CD4-positive, alpha-beta T cell (primary cell): ENCODE measurements at regions not wholly inside any gene's neighbourhood (a gene's known extent, or its start where the extent isn't known, plus 50 kb on each side); places are given as distances from the start of the nearest gene placed in this dataset.

Experiments used
- ATAC-seq: fragments of 200-7000 bp; cut with Tn5 transposase; one replicate; pipeline ENCODE4 v1.10.0; 2022; ENCODE audit warnings: mild to moderate bottlenecking; ENCODE audit not compliant: poor library complexity
- CTCF ChIA-PET: fragments of 350-600 bp; sonication (Branson Sonifier 250); formaldehyde crosslinking; loops from one replicate; lab custom pipeline; 2021; ENCODE audit warnings: antibody characterized with exemption, inconsistent platforms; lab: Charles Lee
- POLR2A ChIA-PET: fragments of 350-600 bp; sonication (Branson Sonifier 250); formaldehyde crosslinking; loops from one replicate; lab custom pipeline; 2021; ENCODE audit warnings: antibody characterized with exemption, inconsistent platforms; lab: Charles Lee
- DNase-seq, 14 experiments: peaks; one replicate each; pipeline ENCODE4 v3.0.0-alpha.2; 2013 to 2020; ENCODE audit warnings: mixed read lengths in 2 of 14
- H3K27ac ChIP-seq, 2 donors: one replicate each; pipeline versions ENCODE4 v1.5.1 to v1.7.0; 2013; ENCODE audit warnings: low read length in 2 of 2, low read depth in 1 of 2, mild to moderate bottlenecking in 1 of 2
- H3K27me3 ChIP-seq, 2 experiments: 1 replicate in 1 of 2; 2 replicates in 1 of 2; pipeline versions ENCODE4 v1.6.1 to v1.7.0; 2013; ENCODE audit warnings: low read length in 2 of 2, control low read depth in 1 of 2, mild to moderate bottlenecking in 1 of 2, moderate library complexity in 1 of 2; ENCODE audit not compliant: insufficient read depth in 2 of 2, control insufficient read depth in 1 of 2
- H3K36me3 ChIP-seq: one replicate; pipeline ENCODE4 v1.6.1; 2013; ENCODE audit warnings: low read length, control low read depth; ENCODE audit not compliant: insufficient read depth
- H3K4me1 ChIP-seq: one replicate; pipeline ENCODE4 v1.6.1; 2013; ENCODE audit warnings: low read length, control low read depth; ENCODE audit not compliant: insufficient read depth
- H3K4me3 ChIP-seq: one replicate; pipeline ENCODE4 v1.5.1; 2013; ENCODE audit warnings: mild to moderate bottlenecking, low read length, moderate library complexity
- H3K9me3 ChIP-seq, 2 experiments: 1 replicate in 1 of 2; 2 replicates in 1 of 2; pipeline versions ENCODE4 v1.6.1 to v1.7.0; 2013; ENCODE audit warnings: low read length in 2 of 2, mild to moderate bottlenecking in 2 of 2, control low read depth in 1 of 2, moderate library complexity in 1 of 2; ENCODE audit not compliant: control insufficient read depth in 1 of 2, insufficient read depth in 1 of 2
- H3K27ac Mint-ChIP-seq: one replicate; pipeline ENCODE4 v1.8.0; 2020; ENCODE audit warnings: mixed read lengths
- H3K27me3 Mint-ChIP-seq: one replicate; pipeline ENCODE4 v1.8.0; 2021; ENCODE audit warnings: mixed read lengths
- H3K36me3 Mint-ChIP-seq: one replicate; pipeline ENCODE4 v1.8.0; 2021; ENCODE audit warnings: low read depth, mixed read lengths
- H3K4me1 Mint-ChIP-seq: one replicate; pipeline ENCODE4 v1.8.0; 2021; ENCODE audit warnings: low read depth, mixed read lengths
- H3K4me3 Mint-ChIP-seq: one replicate; pipeline ENCODE4 v1.8.0; 2020; ENCODE audit warnings: mild to moderate bottlenecking, mixed read lengths
- H3K9me3 Mint-ChIP-seq: one replicate; pipeline ENCODE4 v1.8.0; 2020; ENCODE audit warnings: mixed read lengths
- CTCF ChIP-seq: fragments of 200-600 bp; IDR thresholded peaks from one replicate; pipeline ENCODE4 v1.8.0; 2022; ENCODE audit warnings: antibody characterized with exemption, mild to moderate bottlenecking
- intact Hi-C, 2 experiments: fragments of 100-400 bp; cut with DNase I in 1 of 2; cut with micrococcal nuclease in 1 of 2; formaldehyde crosslinking; loops; one replicate each; pipeline versions ENCODE4 v1.15.1 to v1.9.0; 2023 to 2025; cut with DNase I, micrococcal nuclease

GRCh38 chr6:137706083-137706750, 160.8 kb upstream of the TNFAIP3 start:
- peaks cover 48% of the 10 kb centered on the region for H3K4me1 Mint-ChIP-seq
- no peaks in the 10 kb centered on the region for H3K27me3 Mint-ChIP-seq
- Histone ChIP-seq H3K9me3 (no peaks in the 10 kb centered on the region), H3K4me3 (no peak overlapping the region), H3K36me3 (no peaks in the 10 kb centered on the region), H3K4me1 (peaks cover 57% of the 10 kb centered on the region), H3K27me3 (no peaks in the 10 kb centered on the region), H3K27ac (no peak overlapping the region)
- no peaks in the 10 kb centered on the region for H3K9me3 Mint-ChIP-seq
- no peak for TF ChIP-seq CTCF
- ATAC-seq = no peak
- H3K36me3 Mint-ChIP-seq = peaks cover 5% of the 10 kb centered on the region
- no peak overlapping the region for H3K4me3 Mint-ChIP-seq
- ChIA-PET POLR2A (interaction anchor here (0.6 to 1.1 kb wide), 6 partner anchors 93 to 270 kb away, joined by 3 to 5 read pairs (median 4); no protein-coding TSS in a partner anchor), CTCF (interaction anchor here (0.9 to 6.3 kb wide), 5 partner anchors 44 to 270 kb away, joined by 3 to 65 read pairs (median 3); partner anchors contain the start of gene TNFAIP3)
- no peak for DNase-seq
- intact Hi-C loops = loop anchor here (2.0 to 10.0 kb wide), 4 partner anchors 93 to 699 kb away; partner anchors contain the start of genes HEBP2 (in 1 of the 2) and PERP (in 1 of the 2)
- peak overlapping the region; percentile 46 for H3K27ac Mint-ChIP-seq

GRCh38 chr6:137707038-137707589, 159.9 kb upstream of the TNFAIP3 start:
- H3K27me3 ChIP-seq = no peaks in the 10 kb centered on the region
- H3K4me1 ChIP-seq = peaks cover 57% of the 10 kb centered on the region
- peak overlapping the region; percentile 67 to 89 for H3K27ac ChIP-seq
- no peak for ATAC-seq
- CTCF ChIA-PET = interaction anchor here (0.9 to 6.3 kb wide), 14 partner anchors 8 to 269 kb away, joined by 3 to 65 read pairs (median 5); partner anchors contain the start of gene TNFAIP3
- Mint-ChIP-seq H3K4me1 (peaks cover 52% of the 10 kb centered on the region), H3K27me3 (no peaks in the 10 kb centered on the region), H3K9me3 (peaks cover 3% of the 10 kb centered on the region), H3K36me3 (peaks cover 5% of the 10 kb centered on the region), H3K27ac (peak overlapping the region; percentile 88), H3K4me3 (no peak overlapping the region)
- H3K36me3 ChIP-seq = no peaks in the 10 kb centered on the region
- H3K4me3 ChIP-seq = no peak overlapping the region
- intact Hi-C loops = loop anchor here (1.0 to 10.0 kb wide), 7 partner anchors 92 to 698 kb away; partner anchors contain the start of genes HEBP2 (in 1 of the 2), PERP (in 1 of the 2) and TNFAIP3 (in 1 of the 2)
- TF ChIP-seq CTCF = no peak
- POLR2A ChIA-PET = interaction anchor here (0.6 to 2.6 kb wide), 23 partner anchors 8 to 297 kb away, joined by 3 to 66 read pairs (median 5); partner anchors contain the start of gene TNFAIP3
- no peaks in the 10 kb centered on the region for H3K9me3 ChIP-seq
- peak in 1 of 14 experiments; percentile 14 for DNase-seq

- Mint-ChIP-seq H3K4me1 (peaks cover 54% of the 10 kb centered on the region), H3K36me3 (peaks cover 5% of the 10 kb centered on the region), H3K9me3 (peaks cover 3% of the 10 kb centered on the region), H3K27ac (peak overlapping the region; percentile 88), H3K4me3 (peak overlapping the region; percentile 75), H3K27me3 (no peaks in the 10 kb centered on the region)
- intact Hi-C loops = loop anchor here (1.0 to 10.0 kb wide), 10 partner anchors 9 to 697 kb away; partner anchors contain the start of genes TNFAIP3 (in 2 of the 2), HEBP2 (in 1 of the 2) and PERP (in 1 of the 2)
- no peaks in the 10 kb centered on the region for H3K27me3 ChIP-seq
- peaks cover 57% of the 10 kb centered on the region for H3K4me1 ChIP-seq
- H3K9me3 ChIP-seq = no peaks in the 10 kb centered on the region
- no peaks in the 10 kb centered on the region for H3K36me3 ChIP-seq
- DNase-seq (peak; percentile 57 to 98 (median 76)), ATAC-seq (peak; percentile 76)
- H3K4me3 ChIP-seq = no peak overlapping the region
- TF ChIP-seq CTCF = peak; percentile 79
- peak overlapping the region; percentile 67 to 89 for H3K27ac ChIP-seq
- CTCF ChIA-PET = interaction anchor here (0.6 to 6.3 kb wide), 25 partner anchors 9 to 748 kb away, joined by 3 to 65 read pairs (median 3); partner anchors contain the start of gene TNFAIP3
- POLR2A ChIA-PET = interaction anchor here (0.6 to 2.6 kb wide), 25 partner anchors 8 to 297 kb away, joined by 3 to 66 read pairs (median 5); partner anchors contain the start of gene TNFAIP3
Observed at GRCh38 chr6:137707590-137708360, 159.3 kb upstream of the TNFAIP3 start.
